ENCODE measurements at regions not wholly inside any gene's neighbourhood (a gene's known extent, or its start where the extent isn't known, plus 50 kb on each side); places are given as distances from the start of the nearest gene placed in this dataset.

DNA sequence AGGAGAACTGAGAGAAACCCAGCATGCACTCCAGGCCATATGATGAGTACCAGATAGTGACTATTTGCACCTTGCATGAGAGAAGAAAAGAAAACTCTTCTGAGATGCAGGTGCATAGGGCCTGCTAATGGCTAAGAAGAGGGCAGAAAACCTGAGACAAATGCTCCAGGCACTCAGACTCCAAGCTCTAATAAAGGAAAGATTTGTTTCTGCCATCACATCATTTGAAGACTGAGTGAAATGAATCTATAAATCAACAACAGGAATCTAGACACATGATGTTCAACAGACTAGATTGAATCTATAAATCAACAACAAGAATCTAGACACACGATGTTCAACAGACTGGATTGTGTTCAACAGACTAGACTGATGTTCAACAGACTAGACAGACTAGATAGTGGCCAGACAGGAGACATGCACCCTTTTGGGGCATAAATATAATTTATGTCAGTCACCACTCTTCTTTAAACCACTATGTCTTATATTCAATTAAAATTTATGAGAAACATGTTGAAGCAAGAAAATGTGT lies 482.7 kb upstream of the UBE2E3 start:
- TF ChIP-seq, protein P1, sequence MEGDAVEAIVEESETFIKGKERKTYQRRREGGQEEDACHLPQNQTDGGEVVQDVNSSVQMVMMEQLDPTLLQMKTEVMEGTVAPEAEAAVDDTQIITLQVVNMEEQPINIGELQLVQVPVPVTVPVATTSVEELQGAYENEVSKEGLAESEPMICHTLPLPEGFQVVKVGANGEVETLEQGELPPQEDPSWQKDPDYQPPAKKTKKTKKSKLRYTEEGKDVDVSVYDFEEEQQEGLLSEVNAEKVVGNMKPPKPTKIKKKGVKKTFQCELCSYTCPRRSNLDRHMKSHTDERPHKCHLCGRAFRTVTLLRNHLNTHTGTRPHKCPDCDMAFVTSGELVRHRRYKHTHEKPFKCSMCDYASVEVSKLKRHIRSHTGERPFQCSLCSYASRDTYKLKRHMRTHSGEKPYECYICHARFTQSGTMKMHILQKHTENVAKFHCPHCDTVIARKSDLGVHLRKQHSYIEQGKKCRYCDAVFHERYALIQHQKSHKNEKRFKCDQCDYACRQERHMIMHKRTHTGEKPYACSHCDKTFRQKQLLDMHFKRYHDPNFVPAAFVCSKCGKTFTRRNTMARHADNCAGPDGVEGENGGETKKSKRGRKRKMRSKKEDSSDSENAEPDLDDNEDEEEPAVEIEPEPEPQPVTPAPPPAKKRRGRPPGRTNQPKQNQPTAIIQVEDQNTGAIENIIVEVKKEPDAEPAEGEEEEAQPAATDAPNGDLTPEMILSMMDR (conservative IDR thresholded peaks at IDR 0.05; ENCODE audit: control insufficient read depth, insufficient read depth, low read depth, low read length) = no peak

GRCh38 chr2:180495606-180496005 lies 484.8 kb upstream of the UBE2E3 start:
- H3K4me3 ChIP-seq (ENCODE audit: control insufficient read depth, low read depth, low read length) = no peak overlapping the region
- peak; percentile 10 for DNase-seq (ENCODE audit: low read depth)
- TF ChIP-seq, protein P1 (conservative IDR thresholded peaks at IDR 0.05; ENCODE audit: control insufficient read depth, insufficient read depth, low read depth, low read length) = no peak

More for the DNA sequence above, 482.7 kb upstream of the UBE2E3 start:
- H3K4me3 ChIP-seq (ENCODE audit: control insufficient read depth, low read depth, low read length) = no peak overlapping the region
- no peak for DNase-seq (ENCODE audit: low read depth)

DNA sequence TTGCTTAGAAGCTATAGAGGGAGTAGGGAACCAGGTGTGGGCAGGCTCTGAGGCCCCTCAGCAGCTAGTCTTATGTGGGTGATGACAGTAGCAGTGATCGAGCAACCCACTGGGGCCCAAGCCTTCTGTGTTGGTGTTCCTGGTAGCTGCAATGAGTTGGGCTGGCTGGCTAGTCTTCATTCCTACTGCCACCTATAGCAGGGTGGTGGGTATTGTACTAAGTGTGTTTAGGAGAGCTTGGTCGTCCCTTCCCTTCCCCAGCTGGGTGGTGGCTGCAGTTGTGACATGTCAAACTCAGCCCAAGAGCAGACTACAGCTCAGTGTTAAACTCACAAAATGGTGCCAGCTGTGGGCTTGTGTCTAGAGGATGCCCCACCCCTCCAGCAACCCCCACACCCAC lies 486.1 kb upstream of the UBE2E3 start:
- TF ChIP-seq, protein P1 (conservative IDR thresholded peaks at IDR 0.05; ENCODE audit: control insufficient read depth, insufficient read depth, low read depth, low read length) = no peak
- DNase-seq (ENCODE audit: low read depth) = no peak
- H3K4me3 ChIP-seq (ENCODE audit: control insufficient read depth, low read depth, low read length) = no peak overlapping the region

- DNase-seq (ENCODE audit: low read depth) = no peak
- TF ChIP-seq, protein P1 (conservative IDR thresholded peaks at IDR 0.05; ENCODE audit: control insufficient read depth, insufficient read depth, low read depth, low read length) = no peak
- no peak overlapping the region for H3K4me3 ChIP-seq (ENCODE audit: control insufficient read depth, low read depth, low read length)
Observed at GRCh38 chr2:180482696-180483095, 475.6 kb upstream of the CWC22 start.

GRCh38 chr2:180481998-180482397 lies 474.9 kb upstream of the CWC22 start:
- TF ChIP-seq, protein P1 (conservative IDR thresholded peaks at IDR 0.05; ENCODE audit: control insufficient read depth, insufficient read depth, low read depth, low read length) = no peak
- no peak overlapping the region for H3K4me3 ChIP-seq (ENCODE audit: control insufficient read depth, low read depth, low read length)
- no peak for DNase-seq (ENCODE audit: low read depth)

DNA sequence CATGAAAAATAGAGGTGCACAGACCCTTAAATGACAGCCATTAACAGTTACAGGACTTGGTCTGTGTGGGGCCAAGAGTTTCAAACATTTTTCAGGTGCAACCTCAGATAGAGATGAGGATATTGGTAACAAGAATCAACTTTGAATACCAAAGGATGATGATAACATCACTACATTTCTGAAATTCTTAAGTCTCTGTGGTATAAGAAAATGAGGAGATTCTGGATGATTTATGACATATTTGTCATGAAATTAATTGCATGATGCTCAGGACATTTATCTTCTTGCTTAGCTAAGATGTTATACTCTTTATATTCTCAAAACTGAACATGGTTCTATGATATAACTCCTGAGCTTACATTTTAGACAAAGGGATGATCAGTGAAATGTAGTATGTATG lies 471.8 kb upstream of the CWC22 start:
- H3K4me3 ChIP-seq (ENCODE audit: control insufficient read depth, low read depth, low read length) = no peak overlapping the region
- TF ChIP-seq, protein P1 (conservative IDR thresholded peaks at IDR 0.05; ENCODE audit: control insufficient read depth, insufficient read depth, low read depth, low read length) = no peak
- no peak for DNase-seq (ENCODE audit: low read depth)

DNA sequence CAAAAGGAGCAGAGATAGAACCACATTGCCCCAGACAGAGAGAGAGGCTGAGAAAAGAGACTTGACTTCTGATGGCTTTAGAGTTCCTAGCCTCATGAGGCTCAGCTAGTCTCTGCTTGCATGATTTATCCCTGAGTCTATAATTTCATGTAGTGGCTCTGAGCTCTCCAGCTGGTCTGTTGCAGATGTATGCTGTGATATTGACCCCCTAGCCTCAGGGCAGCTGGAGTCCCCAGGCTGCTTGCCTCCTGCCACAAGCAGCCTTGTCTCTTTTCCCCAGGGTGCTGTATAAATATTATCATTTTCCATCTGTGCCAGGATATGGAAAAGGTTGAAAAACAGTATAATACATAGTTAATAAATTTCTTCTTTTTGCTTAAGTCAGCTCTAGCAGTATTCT lies 467.6 kb upstream of the CWC22 start:
- DNase-seq (ENCODE audit: low read depth) = no peak
- TF ChIP-seq, protein P1 (conservative IDR thresholded peaks at IDR 0.05; ENCODE audit: control insufficient read depth, insufficient read depth, low read depth, low read length) = no peak
- H3K4me3 ChIP-seq (ENCODE audit: control insufficient read depth, low read depth, low read length) = no peak overlapping the region
